GM12878 (cell line): ENCODE measurements at regions not wholly inside any gene's neighbourhood (a gene's known extent, or its start where the extent isn't known, plus 50 kb on each side); places are given as distances from the start of the nearest gene placed in this dataset.
"Not testable (repeated sequence)": the region's sequence is repeated elsewhere in the genome, so short reads cannot be mapped to it uniquely, and the experiment has no call there.

ENCODE experiments used
- ATAC-seq: fragments of 200-7000 bp; cut with Tn5 transposase; 3 replicates; pipeline ENCODE4 v1.9.1; 2020; ENCODE audit warnings: mild to moderate bottlenecking, moderate library complexity
- BruUV-seq: library from RNA; stranded (reverse); fragments of 400-500 nt; replicated peaks from 2 replicates; lab custom pipeline; 2021; lab: Mats Ljungman, UMichigan
- CTCF ChIA-PET: fragments of 300-600 bp; sonication (Branson Sonifier 250); formaldehyde crosslinking; extraction: SDS; loops from one replicate; lab custom pipeline; 2021; ENCODE audit warnings: inconsistent platforms; lab: Yijun Ruan, JAX
- POLR2A ChIA-PET: fragments of 350-600 bp; formaldehyde crosslinking; extraction: SDS; loops from one replicate; lab custom pipeline; 2021; ENCODE audit warnings: inconsistent platforms; lab: Charles Lee
- RAD21 ChIA-PET: fragments of 300-600 bp; sonication (Branson Sonifier 250); formaldehyde crosslinking; loops from one replicate; lab custom pipeline; 2023; ENCODE audit warnings: antibody characterized with exemption; ENCODE audit not compliant: unreplicated experiment; lab: Charles Lee
- SMC1A ChIA-PET: fragments of 300-600 bp; sonication (Branson Sonifier 250); formaldehyde crosslinking; loops from one replicate; lab custom pipeline; 2023; ENCODE audit not compliant: unreplicated experiment, uncharacterized antibody; lab: Charles Lee
- DNase-seq: peaks from one replicate; pipeline ENCODE4 v3.0.0-alpha.2; 2011; ENCODE audit warnings: low read depth, low spot score
- FAIRE-seq: peaks from 3 replicates; lab custom pipeline; 2011; peaks lifted over from hg19 to GRCh38; lab: Jason Lieb, UNC
- H2AFZ ChIP-seq: 2 replicates; pipeline ENCODE4 v1.6.0; 2011; ENCODE audit warnings: low read depth, low read length, control low read depth; ENCODE audit not compliant: control insufficient read depth
- H3K27ac ChIP-seq: 2 replicates; pipeline ENCODE4 v1.5.1; 2011; ENCODE audit warnings: control low read depth; ENCODE audit not compliant: control insufficient read depth, insufficient read depth
- H3K27me3 ChIP-seq, 2 experiments: replicated peaks in 1 of 2; 2 replicates each; pipeline versions ENCODE4 v1.6.0 to v1.6.1; 2011; ENCODE audit warnings: low read length in 1 of 2; ENCODE audit not compliant: control insufficient read depth in 2 of 2, insufficient read depth in 2 of 2
- H3K36me3 ChIP-seq, 2 experiments: 2 replicates each; pipeline ENCODE4 v1.5.1; 2011; ENCODE audit warnings: low read length in 1 of 2; ENCODE audit not compliant: control insufficient read depth in 2 of 2, insufficient read depth in 2 of 2
- H3K4me1 ChIP-seq: 2 replicates; pipeline ENCODE4 v1.6.1; 2011; ENCODE audit warnings: mild to moderate bottlenecking, low read length, moderate library complexity, mixed read lengths; ENCODE audit not compliant: control insufficient read depth, insufficient read depth
- H3K4me2 ChIP-seq: 2 replicates; pipeline ENCODE4 v1.6.0; 2011; ENCODE audit warnings: control low read depth; ENCODE audit not compliant: control insufficient read depth, insufficient read depth
- H3K4me3 ChIP-seq: fragments of 200-600 bp; sonication (generic); 2 replicates; pipeline ENCODE4 v1.5.1; 2016
- H3K79me2 ChIP-seq: 2 replicates; pipeline ENCODE4 v1.6.0; 2011; ENCODE audit warnings: low read length; ENCODE audit not compliant: control insufficient read depth, insufficient read depth
- H3K9ac ChIP-seq: 2 replicates; pipeline ENCODE4 v1.8.0; 2011; ENCODE audit warnings: low read length, control low read depth, mixed read lengths; ENCODE audit not compliant: control insufficient read depth, insufficient read depth
- H3K9me3 ChIP-seq: replicated peaks from 3 replicates; pipeline ENCODE4 v1.5.1; 2011; ENCODE audit warnings: mild to moderate bottlenecking, low read length; ENCODE audit not compliant: control insufficient read depth, insufficient read depth
- H4K20me1 ChIP-seq: 2 replicates; pipeline ENCODE4 v1.6.0; 2011; ENCODE audit not compliant: control insufficient read depth, insufficient read depth
- ATF7 ChIP-seq: fragments of 450-650 bp; IDR thresholded peaks from 2 replicates; pipeline ENCODE4 v1.6.1; 2016; ENCODE audit warnings: low read depth, mild to moderate bottlenecking
- CBX5 ChIP-seq: sonication (generic); IDR thresholded peaks from 2 replicates; pipeline ENCODE4 v1.6.1; 2016; ENCODE audit warnings: low read depth, moderate library complexity, mild to moderate bottlenecking, inconsistent platforms
- CEBPB ChIP-seq, 2 experiments: fragments of 150-350 bp in 1 of 2; IDR thresholded peaks; 2 replicates each; pipeline ENCODE4 v1.6.1; 2012 to 2014; ENCODE audit warnings: low read depth in 2 of 2, low read length in 2 of 2, borderline replicate concordance in 1 of 2, inconsistent platforms in 1 of 2
- HSF1 ChIP-seq: fragments of 150-350 bp; IDR thresholded peaks from 2 replicates; pipeline ENCODE4 v1.6.1; 2014; ENCODE audit warnings: mild to moderate bottlenecking, low read depth, low read length
- KAT2A ChIP-seq: conservative IDR thresholded peaks from 2 replicates; pipeline ENCODE4 v1.6.1; 2011; ENCODE audit warnings: low read depth, low read length; ENCODE audit not compliant: control insufficient read depth
- MLLT1 ChIP-seq: fragments of 450-650 bp; IDR thresholded peaks from 2 replicates; pipeline ENCODE4 v1.6.1; 2016; ENCODE audit warnings: mild to moderate bottlenecking
- NFXL1 ChIP-seq: fragments of 450-650 bp; IDR thresholded peaks from 2 replicates; pipeline ENCODE4 v1.6.1; 2017; ENCODE audit warnings: antibody characterized with exemption, mild to moderate bottlenecking, borderline replicate concordance
- PAX5 ChIP-seq: IDR thresholded peaks from 2 replicates; pipeline ENCODE4 v1.6.1; 2011; ENCODE audit warnings: low read depth, low read length, borderline replicate concordance
- PAX8 ChIP-seq: fragments of 450-650 bp; IDR thresholded peaks from 2 replicates; pipeline ENCODE4 v1.6.1; 2017; ENCODE audit warnings: mild to moderate bottlenecking, moderate library complexity
- POU2F2 ChIP-seq: IDR thresholded peaks from 3 replicates; pipeline ENCODE4 v1.6.1; 2011; ENCODE audit warnings: low read depth, mild to moderate bottlenecking, low read length, borderline replicate concordance
- SREBF2 ChIP-seq: IDR thresholded peaks from 2 replicates; pipeline ENCODE4 v1.6.1; 2012; ENCODE audit warnings: mild to moderate bottlenecking, low read length
- TBL1XR1 ChIP-seq: IDR thresholded peaks from 2 replicates; pipeline ENCODE4 v1.6.1; 2012; ENCODE audit warnings: low read depth, low read length, improper control_type of control experiment
- TCF7 ChIP-seq: IDR thresholded peaks from 2 replicates; pipeline ENCODE4 v1.6.1; 2014; ENCODE audit warnings: antibody characterized with exemption, borderline replicate concordance
- ZBED1 ChIP-seq: IDR thresholded peaks from 2 replicates; pipeline ENCODE4 v1.6.1; 2016; ENCODE audit warnings: borderline replicate concordance
- WGBS: methylation state at CpG from one replicate; pipeline ENCODE4 v1.1.6; 2016; ENCODE audit warnings: low lambda C conversion rate; ENCODE audit not compliant: insufficient replicate concordance, insufficient coverage; ENCODE audit errors: missing lambda C conversion rate; 5-methylcytosine and 5-hydroxymethylcytosine counted together
- in situ Hi-C: fragments of 300-500 bp; cut with MboI; formaldehyde crosslinking; loops from 9 replicates; pipeline ENCODE4 v1.14.3; 2018; ENCODE audit warnings: mixed read lengths
- intact Hi-C: fragments of 100-400 bp; cut with micrococcal nuclease; formaldehyde crosslinking; loops from one replicate; pipeline ENCODE4 v1.14.2; 2022; ENCODE audit not compliant: unreplicated experiment

GRCh38 chr6:85356743-85357142 is 93.1 kb upstream of the NT5E start:
- H3K4me3 ChIP-seq, BruUV-seq, ATAC-seq, POLR2A ChIA-PET, H3K36me3 ChIP-seq, DNase-seq, FAIRE-seq, H3K27ac ChIP-seq, H3K4me1 ChIP-seq, H3K27me3 ChIP-seq, H2AFZ ChIP-seq, H4K20me1 ChIP-seq, H3K9me3 ChIP-seq, in situ Hi-C loops, intact Hi-C loops, H3K9ac ChIP-seq, H3K4me2 ChIP-seq, H3K79me2 ChIP-seq: not testable (repeated sequence)
- 94% methylated on average over 3 of the region's 3 CpGs for WGBS
- SMC1A ChIA-PET = interaction anchor here (0.8 to 6.5 kb wide), 3 partner anchors 7 to 170 kb away, joined by 3 to 117 read pairs (median 5); no protein-coding TSS in a partner anchor
- RAD21 ChIA-PET = interaction anchor here (1.0 kb wide), 1 partner anchor 94 kb away, joined by 3 read pairs; no protein-coding TSS in a partner anchor
- CTCF ChIA-PET = interaction anchor here (0.9 to 6.4 kb wide), 2 partner anchors 40 to 123 kb away, joined by 3 to 119 read pairs; no protein-coding TSS in a partner anchor

GRCh38 chr6:85355816-85356215 is 94.1 kb upstream of the NT5E start:
- in situ Hi-C loops (no loop called here), intact Hi-C loops (loop anchor here (1.0 kb wide), 3 partner anchors 93 to 181 kb away; no protein-coding TSS in a partner anchor)
- Histone ChIP-seq H3K4me2 (no peak overlapping the region), H3K27me3 (no peaks in the 10 kb centered on the region), H3K36me3 (no peaks in the 10 kb centered on the region), H3K27ac (no peak overlapping the region), H3K4me3 (no peak overlapping the region), H3K9me3 (no peaks in the 10 kb centered on the region), H3K9ac (no peak overlapping the region), H3K79me2 (no peaks in the 10 kb centered on the region), H2AFZ (no peak overlapping the region), H4K20me1 (no peaks in the 10 kb centered on the region), H3K4me1 (no peaks in the 10 kb centered on the region)
- BruUV-seq = no TSS peak
- ATAC-seq = no peak
- 53% methylated on average over 2 of the region's 2 CpGs for WGBS
- ChIA-PET CTCF (interaction anchor here (0.6 to 5.9 kb wide), 20 partner anchors 12 to 314 kb away, joined by 3 to 217 read pairs (median 6); partner anchors contain the start of gene NT5E), SMC1A (interaction anchor here (0.8 to 6.1 kb wide), 14 partner anchors 17 to 184 kb away, joined by 3 to 162 read pairs (median 6); no protein-coding TSS in a partner anchor), POLR2A (no interaction called here), RAD21 (interaction anchor here (1.1 to 5.1 kb wide), 9 partner anchors 94 to 320 kb away, joined by 4 to 113 read pairs (median 5); partner anchors contain the start of gene NT5E)
- no peak for DNase-seq
- no peak for FAIRE-seq
- no peak for TF ChIP-seq ATF7
- TF ChIP-seq MLLT1 = no peak
- no peak for TF ChIP-seq KAT2A
- TF ChIP-seq TBL1XR1 = no peak
- no peak for TF ChIP-seq CEBPB (IDR thresholded peaks at IDR 0.05; ENCODE audit: borderline replicate concordance in 1 of 2, low read depth in 2 of 2, low read length in 2 of 2)
- TF ChIP-seq PAX8 = no peak
- TF ChIP-seq HSF1 = no peak
- no peak for TF ChIP-seq NFXL1
- TF ChIP-seq PAX5 = no peak
- TF ChIP-seq POU2F2 = no peak
- TF ChIP-seq TCF7 = no peak
- no peak for TF ChIP-seq CBX5
- no peak for TF ChIP-seq ZBED1
- TF ChIP-seq SREBF2 = no peak
